ENCODE measurements at regions not wholly inside any gene's neighbourhood (a gene's known extent, or its start where the extent isn't known, plus 50 kb on each side); places are given as distances from the start of the nearest gene placed in this dataset.

DNA sequence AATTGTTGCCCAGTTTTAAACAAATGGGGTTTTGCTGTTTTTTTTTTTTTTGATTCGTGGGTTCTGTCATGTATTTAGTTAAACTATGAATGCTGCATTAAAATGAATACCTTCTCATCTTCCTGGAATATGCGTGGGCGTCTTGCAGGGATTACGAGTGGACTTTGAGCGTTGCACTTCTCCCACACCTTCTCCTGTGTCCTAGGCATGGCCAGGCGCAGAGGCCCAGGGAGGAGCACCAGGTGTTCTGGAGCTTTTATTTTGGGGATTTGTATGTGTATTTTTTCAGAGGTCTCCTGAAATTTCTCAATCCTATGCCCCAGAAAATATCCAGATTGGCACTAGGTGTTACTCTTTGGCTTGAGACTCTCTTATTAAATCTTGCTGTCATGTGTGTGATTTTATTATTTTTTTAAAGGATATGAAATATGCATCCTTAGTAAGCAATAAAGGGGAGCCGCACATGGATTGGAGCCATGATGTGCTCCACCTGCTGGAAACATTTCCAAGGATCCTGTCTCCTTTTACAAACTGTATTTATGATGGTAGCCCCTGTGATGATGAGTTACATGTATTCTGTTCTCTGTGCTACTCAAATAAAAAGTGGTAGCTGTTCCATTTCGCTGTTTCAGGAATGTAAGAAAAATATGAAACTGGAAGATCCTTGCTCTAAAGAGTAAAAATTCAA lies 482.2 kb upstream of the KLF6 start:
- no peaks in the 10 kb centered on the region for H3K27me3 ChIP-seq (replicated peaks; ENCODE audit: insufficient read depth)
- no peaks in the 10 kb centered on the region for H3K9me3 ChIP-seq
- no peak for ATAC-seq (ENCODE audit: insufficient number of reproducible peaks, low FRiP score, low read depth)
- H3K4me1 ChIP-seq (ENCODE audit: control insufficient read depth in 1 of 2, low read depth in 2 of 2): peaks cover 34 to 63% of the 10 kb centered on the region in 2 donors
- TF ChIP-seq, protein P1, sequence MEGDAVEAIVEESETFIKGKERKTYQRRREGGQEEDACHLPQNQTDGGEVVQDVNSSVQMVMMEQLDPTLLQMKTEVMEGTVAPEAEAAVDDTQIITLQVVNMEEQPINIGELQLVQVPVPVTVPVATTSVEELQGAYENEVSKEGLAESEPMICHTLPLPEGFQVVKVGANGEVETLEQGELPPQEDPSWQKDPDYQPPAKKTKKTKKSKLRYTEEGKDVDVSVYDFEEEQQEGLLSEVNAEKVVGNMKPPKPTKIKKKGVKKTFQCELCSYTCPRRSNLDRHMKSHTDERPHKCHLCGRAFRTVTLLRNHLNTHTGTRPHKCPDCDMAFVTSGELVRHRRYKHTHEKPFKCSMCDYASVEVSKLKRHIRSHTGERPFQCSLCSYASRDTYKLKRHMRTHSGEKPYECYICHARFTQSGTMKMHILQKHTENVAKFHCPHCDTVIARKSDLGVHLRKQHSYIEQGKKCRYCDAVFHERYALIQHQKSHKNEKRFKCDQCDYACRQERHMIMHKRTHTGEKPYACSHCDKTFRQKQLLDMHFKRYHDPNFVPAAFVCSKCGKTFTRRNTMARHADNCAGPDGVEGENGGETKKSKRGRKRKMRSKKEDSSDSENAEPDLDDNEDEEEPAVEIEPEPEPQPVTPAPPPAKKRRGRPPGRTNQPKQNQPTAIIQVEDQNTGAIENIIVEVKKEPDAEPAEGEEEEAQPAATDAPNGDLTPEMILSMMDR (IDR thresholded peaks at IDR 0.05): no peak
- H3K36me3 ChIP-seq: no peaks in the 10 kb centered on the region
- DNase-seq (ENCODE audit: low spot score): no peak
- no peak overlapping the region for H3K4me3 ChIP-seq
- H3K27ac ChIP-seq: peak overlapping the region in 1 of 2 donors; percentile 19

DNA sequence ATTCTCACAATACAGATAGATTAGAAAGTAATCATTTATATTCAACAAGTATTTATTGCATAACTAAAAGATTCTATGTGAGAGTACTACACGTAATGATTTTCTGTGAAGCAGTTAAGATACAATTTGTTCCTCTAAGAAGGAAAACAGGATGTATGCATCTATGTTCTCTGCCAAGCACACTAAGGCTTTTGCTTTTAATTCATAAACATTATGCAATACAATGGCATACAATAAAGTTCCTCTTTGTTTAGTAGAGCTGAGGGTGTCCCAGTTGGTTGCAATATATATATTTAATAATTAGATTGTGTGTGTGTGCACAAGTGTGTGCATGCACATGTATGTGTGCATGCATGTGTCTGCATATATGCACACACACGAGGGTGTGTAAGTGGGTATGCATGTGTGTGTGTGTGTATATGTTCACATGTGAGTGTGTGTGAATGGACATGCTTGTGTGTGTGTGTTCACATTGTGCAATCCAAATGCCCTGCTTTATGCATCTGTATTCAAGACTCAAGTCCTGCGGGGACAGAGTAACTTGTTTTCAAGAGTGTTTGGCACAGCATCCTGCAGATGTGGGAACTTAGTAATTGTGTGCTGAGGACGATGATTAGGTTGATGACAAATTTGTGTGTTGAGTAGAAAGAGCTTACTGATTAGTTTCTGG lies 481.5 kb upstream of the KLF6 start:
- no peak overlapping the region for H3K4me3 ChIP-seq
- DNase-seq (ENCODE audit: low spot score) (no peak), ATAC-seq (ENCODE audit: insufficient number of reproducible peaks, low FRiP score, low read depth) (no peak)
- H3K27me3 ChIP-seq (replicated peaks; ENCODE audit: insufficient read depth): no peaks in the 10 kb centered on the region
- no peak overlapping the region for H3K27ac ChIP-seq
- peaks cover 32 to 60% of the 10 kb centered on the region in 2 donors for H3K4me1 ChIP-seq (ENCODE audit: control insufficient read depth in 1 of 2, low read depth in 2 of 2)
- H3K9me3 ChIP-seq: no peaks in the 10 kb centered on the region
- TF ChIP-seq, protein P1 (IDR thresholded peaks at IDR 0.05): no peak
- no peaks in the 10 kb centered on the region for H3K36me3 ChIP-seq

DNA sequence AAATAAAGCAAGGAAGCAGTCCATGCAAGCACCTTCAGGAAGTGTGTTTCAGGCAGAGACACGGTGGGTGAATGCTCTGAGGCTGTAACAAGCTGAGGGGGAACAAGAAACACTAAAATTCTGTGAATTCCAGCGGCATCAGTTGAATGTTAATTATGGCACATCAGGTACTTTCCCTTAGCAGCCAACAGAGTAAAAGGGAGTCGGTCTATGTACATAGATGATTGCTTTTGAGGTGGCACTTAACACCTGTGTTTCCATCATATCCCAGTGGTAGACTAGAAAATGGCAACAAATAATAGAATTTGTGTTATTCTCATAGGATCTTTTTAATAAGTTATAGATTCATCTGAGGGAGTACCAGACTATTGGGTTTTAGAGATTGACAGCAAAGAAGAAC lies 481.0 kb upstream of the KLF6 start:
- Histone ChIP-seq H3K9me3 (no peaks in the 10 kb centered on the region), H3K4me3 (no peak overlapping the region), H3K27me3 (replicated peaks; ENCODE audit: insufficient read depth) (no peaks in the 10 kb centered on the region), H3K36me3 (no peaks in the 10 kb centered on the region), H3K27ac (no peak overlapping the region), H3K4me1 (ENCODE audit: control insufficient read depth in 1 of 2, low read depth in 2 of 2) (peaks cover 26 to 59% of the 10 kb centered on the region in 2 donors)
- no peak for ATAC-seq (ENCODE audit: insufficient number of reproducible peaks, low FRiP score, low read depth)
- TF ChIP-seq, protein P1 (IDR thresholded peaks at IDR 0.05): no peak
- no peak for DNase-seq (ENCODE audit: low spot score)

DNA sequence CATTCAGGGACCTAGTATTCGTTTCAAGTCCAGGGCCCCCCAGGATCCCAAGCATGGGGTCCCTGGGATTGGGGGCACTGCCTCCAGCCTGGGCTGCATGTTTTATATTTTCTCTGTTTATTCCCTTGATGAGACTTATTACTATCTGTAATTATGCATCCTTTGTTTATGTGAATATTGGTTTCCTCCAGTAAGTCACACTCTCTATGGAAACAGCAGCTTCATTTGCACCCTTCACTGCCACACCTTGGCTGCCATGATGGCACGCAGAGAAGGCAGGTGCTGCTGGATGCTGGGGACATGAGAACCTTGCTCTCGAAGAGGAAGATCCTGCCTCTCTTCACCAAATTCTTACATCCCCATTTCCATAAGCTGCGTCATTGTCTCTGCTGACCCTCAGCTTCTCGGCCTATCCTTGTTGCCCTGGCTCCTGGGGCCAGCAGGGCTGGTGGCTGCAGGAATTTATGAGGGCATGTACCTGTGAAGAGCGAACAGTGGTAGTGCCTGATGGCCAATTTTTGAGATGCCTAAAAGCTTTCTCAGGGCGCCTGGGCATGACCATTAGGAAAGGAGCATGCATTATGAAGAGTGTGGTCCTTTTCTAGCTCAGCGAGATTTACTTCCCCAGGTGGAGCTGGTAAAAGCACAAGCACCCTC lies 479.3 kb upstream of the KLF6 start:
- H3K4me3 ChIP-seq: no peak overlapping the region
- peak overlapping the region; percentile 40 to 50 for H3K27ac ChIP-seq
- no peaks in the 10 kb centered on the region for H3K36me3 ChIP-seq
- DNase-seq (ENCODE audit: low spot score) (no peak), ATAC-seq (ENCODE audit: insufficient number of reproducible peaks, low FRiP score, low read depth) (no peak)
- TF ChIP-seq, protein P1 (IDR thresholded peaks at IDR 0.05): no peak
- H3K9me3 ChIP-seq: no peaks in the 10 kb centered on the region
- H3K4me1 ChIP-seq (ENCODE audit: control insufficient read depth in 1 of 2, low read depth in 2 of 2): peaks cover 24 to 64% of the 10 kb centered on the region in 2 donors
- H3K27me3 ChIP-seq (replicated peaks; ENCODE audit: insufficient read depth): no peaks in the 10 kb centered on the region

DNA sequence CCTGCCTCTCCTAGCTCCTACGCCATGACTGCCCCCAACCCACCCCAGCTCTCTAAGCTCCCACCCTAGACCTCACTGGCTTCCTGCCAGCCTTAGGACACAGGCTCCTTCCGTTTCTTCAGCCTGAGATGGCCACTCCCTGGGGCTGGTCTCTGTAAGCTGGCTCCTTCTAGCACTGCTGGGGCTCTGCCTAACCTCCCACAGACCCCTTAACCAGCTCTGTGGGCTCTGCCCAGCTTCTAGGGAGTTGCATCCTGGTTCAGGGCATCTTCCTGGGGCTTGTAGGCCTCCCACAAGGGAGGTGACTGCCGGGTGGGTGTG lies 478.6 kb upstream of the KLF6 start:
- Histone ChIP-seq H3K27me3 (replicated peaks; ENCODE audit: insufficient read depth) (no peaks in the 10 kb centered on the region), H3K4me1 (ENCODE audit: control insufficient read depth in 1 of 2, low read depth in 2 of 2) (peaks cover 24 to 67% of the 10 kb centered on the region in 2 donors), H3K27ac (peak overlapping the region; percentile 40 to 50), H3K4me3 (no peak overlapping the region), H3K9me3 (no peaks in the 10 kb centered on the region), H3K36me3 (no peaks in the 10 kb centered on the region)
- TF ChIP-seq, protein P1 (IDR thresholded peaks at IDR 0.05): no peak
- no peak for DNase-seq (ENCODE audit: low spot score)
- no peak for ATAC-seq (ENCODE audit: insufficient number of reproducible peaks, low FRiP score, low read depth)
